DMS79 treated with DMSO at 0.1 percent for 48 hours (cell line): ENCODE measurements at regions not wholly inside any gene's neighbourhood (a gene's known extent, or its start where the extent isn't known, plus 50 kb on each side); places are given as distances from the start of the nearest gene placed in this dataset.
"Not testable (repeated sequence)": the region's sequence is repeated elsewhere in the genome, so short reads cannot be mapped to it uniquely, and the experiment has no call there.

ENCODE experiments used
- DNase-seq: peaks from one replicate; lab custom pipeline; 2025; lab: John Stamatoyannopoulos, UW

DNA sequence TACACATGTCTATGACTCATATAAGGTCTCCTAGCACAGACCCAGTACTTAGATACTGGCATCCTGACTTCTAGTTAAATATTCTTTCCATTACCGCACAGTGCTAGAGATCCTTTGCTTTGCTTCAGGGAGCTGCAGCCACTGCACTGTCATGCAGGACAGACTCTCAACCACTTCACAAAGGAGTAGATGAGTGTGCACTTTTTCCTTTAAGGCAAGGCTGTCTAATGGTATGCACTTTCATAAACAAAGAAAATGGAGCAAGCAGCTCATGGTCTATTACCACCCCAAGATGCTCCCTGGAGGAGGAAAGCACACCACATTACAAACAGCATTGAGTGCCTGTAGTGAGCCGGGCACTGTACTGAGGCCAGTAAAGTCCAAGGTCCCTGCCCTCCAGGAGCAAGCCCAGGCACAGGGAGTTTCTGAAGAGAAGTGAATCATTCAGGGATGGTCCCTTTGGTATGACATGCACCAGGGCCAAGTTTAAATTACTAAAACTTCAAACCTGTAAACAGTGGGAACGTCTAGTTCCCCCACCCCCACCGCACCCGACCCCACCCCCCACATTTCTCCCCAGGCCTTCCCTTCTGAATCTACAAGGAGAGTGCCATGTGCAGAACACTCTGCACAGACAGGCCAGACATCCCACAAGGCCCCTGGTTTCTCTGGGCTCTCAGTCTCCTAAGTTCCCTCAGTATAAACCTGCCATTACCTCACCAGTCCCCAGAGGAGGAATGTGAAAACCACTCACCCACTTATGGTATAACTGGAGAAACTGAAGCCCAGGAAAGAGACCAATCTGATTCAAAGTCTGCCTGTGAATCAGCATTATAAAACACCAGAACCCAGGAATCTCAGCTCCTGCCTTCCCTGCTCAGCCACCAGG lies 107.8 kb upstream of the BCL6 start:
- DNase-seq = no peak

DNA sequence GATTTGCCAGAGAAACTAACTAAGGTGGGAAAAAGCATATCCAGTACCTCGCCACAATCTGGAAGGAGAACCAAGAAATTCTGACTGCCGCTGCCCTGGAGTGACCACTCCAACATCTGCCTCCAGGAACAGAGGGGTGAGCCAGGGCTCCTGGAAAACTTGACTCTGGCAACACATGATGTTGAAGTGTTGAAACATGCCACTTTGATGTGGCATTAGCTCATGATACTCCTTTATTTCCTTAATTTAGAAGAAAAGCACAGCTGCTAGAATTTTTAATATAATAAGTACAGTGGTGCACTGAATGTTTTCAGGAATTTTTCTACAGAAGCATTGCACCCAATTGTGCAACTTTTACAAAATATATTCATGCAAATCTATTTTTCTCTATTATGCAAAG lies 109.9 kb upstream of the BCL6 start:
- DNase-seq = no peak

DNA sequence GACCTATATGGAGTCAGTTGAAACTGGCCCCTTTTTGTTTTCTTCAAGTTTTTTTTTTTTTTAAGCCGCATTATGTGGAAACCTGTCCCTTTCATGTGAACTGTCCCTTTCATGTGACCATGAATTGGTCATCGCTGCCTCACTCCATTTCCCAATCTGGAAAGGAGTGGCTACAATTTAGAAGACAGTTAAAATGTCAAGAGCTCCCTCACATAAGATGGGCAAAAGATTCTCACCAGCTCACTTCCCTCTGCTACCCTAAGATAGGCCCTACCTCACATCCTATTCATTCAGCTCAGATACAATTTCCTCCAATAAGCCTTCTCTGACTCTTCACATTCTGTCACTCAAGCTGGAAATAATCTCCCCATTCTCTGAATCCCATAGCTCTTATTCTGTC lies 111.3 kb upstream of the BCL6 start:
- DNase-seq = no peak

GRCh38 chr3:187858041-187858440 lies 112.8 kb upstream of the BCL6 start:
- DNase-seq = no peak

GRCh38 chr3:187858711-187859110 lies 113.4 kb upstream of the BCL6 start:
- DNase-seq = no peak

DNA sequence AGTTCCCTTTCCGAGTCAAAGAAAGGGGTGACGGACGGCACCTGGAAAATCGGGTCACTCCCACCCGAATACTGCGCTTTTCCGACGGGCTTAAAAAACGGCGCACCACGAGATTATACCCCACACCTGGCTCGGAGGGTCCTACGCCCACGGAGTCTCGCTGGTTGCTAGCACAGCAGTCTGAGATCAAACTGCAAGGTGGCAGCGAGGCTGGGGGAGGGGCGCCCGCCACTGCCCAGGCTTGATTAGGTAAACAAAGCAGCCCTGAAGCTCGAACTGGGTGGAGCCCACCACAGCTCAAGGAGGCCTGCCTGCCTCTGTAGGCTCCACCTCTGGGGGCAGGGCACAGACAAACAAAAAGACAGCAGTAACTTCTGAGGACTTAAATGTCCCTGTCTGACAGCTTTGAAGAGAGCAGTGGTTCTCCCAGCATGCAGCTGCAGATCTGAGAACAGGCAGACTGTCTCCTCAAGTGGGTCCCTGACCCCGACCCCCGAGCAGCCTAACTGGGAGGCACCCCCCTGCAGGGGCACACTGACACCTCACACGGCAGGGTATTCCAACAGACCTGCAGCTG lies 117.5 kb upstream of the BCL6 start:
- DNase-seq = not testable (repeated sequence)

DNA sequence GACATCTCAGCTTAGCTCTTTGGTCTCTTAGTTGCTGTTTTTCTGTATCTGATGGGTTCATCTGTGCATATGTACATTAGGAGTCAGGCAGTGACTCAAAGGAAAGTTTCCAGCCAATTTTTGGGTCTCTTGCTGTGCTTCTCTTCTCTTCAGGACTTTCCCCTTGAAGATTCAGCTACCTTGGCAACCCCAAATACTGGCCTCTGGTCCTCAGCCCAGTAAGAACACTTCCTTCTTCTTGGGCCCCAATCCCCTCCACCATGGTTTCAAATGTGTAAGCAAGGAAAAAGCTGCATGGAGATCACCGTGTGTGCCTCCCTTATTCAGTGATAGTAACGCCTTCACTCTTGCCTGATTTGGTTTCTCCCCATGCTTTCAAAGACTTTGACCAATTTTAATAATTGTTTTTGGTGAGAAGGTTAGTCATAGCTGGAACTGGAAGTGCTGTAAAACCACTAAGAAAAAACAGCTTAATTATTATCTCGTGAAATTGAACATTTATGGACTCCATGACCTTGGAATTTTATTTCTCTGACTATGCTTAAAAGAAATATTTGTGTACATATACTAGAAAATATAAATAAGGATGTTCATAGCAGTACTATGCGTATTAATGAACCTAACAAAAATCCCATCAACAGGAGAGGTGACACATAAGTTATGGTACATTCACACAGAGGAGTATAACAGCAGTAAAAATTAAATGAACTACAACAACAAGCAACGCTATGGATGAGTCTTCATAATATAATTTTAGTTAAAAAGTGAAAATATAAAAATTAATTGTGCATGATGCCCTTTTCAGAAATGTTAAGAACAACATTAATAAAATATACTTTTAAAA lies 125.3 kb upstream of the BCL6 start:
- DNase-seq = no peak

DNA sequence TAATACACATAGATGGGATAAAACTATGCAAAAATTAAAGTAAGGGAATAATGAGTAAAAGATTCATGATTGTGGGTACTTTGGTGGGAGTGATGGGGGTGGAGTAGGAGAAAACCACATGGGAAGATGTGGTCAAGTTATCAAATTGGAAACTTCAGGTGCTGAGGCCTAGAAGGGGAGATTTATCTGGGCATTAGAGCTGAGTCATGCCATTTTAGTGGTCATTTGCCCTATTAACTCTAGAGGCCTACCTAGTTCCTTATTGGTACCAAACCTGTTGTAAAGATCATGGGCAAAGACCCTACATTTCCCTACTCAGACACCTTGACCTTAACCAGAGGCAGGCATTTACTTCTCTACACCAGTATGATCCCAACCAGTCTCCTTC lies 125.9 kb upstream of the BCL6 start:
- no peak for DNase-seq

- DNase-seq = no peak
These were observed 126.6 kb upstream of the BCL6 start for GRCh38 chr3:187871848-187872247.

GRCh38 chr3:187873843-187874242 lies 128.6 kb upstream of the BCL6 start:
- DNase-seq = no peak

DNA sequence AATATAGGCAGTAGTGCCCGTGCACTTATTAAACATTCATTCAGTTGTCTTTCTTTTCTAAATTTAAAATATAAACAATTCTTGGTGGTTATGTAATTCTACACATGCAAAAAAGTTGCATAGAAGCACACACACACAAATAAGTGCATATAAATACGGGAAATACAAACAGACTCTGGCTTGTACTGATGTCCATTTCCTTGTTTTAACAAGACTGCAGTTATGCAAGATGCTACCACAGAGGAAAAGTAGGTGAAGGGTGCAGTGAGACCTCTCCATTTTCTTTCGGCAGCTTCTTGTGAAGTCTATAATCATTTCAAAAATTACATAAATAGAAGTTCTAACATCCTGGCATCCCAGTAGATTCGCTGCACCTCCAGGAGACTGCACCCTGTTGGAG lies 130.6 kb upstream of the BCL6 start:
- no peak for DNase-seq

- no peak for DNase-seq
These were observed 133.7 kb upstream of the BCL6 start for GRCh38 chr3:187878772-187879518.

DNA sequence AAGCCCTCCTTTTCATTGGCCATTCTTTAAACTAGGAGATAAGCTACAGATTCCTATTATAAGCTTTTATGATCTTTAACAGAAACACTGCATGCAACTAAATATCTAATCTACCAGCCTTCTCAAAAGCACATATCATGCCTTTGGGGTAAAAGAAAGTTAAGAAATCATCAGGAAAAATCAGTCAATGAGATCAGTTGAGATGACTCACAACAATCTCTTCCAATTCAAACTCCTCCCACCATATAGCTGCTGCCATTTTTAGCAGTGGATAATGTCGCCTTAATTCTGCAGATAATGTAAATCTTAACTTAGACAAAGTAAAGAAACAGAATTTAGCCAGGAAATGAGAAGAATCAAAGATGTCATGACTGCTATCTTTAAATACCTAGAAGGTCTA lies 135.2 kb upstream of the BCL6 start:
- DNase-seq = no peak

DNA sequence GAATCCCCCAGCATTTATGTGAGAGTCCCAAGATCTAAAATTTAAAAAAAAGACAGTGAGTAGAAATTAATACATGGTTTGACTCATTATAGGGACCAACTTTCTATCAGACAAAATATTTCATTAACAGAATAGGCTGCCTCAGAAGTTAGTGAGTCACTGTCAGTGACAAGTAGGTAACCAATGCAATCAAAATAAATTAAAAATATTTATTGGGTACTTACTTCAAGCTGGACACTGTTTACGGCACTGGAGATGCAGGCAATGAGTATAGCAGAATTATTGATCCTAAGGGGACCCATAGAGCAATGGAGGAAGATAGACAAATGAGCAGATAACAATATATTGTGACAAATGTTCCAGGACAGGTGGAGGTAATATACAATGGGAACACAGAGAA lies 135.6 kb upstream of the BCL6 start:
- DNase-seq = no peak

GRCh38 chr3:187888701-187889100 lies 143.4 kb upstream of the BCL6 start:
- DNase-seq = no peak

- no peak for DNase-seq
These were observed 143.8 kb upstream of the BCL6 start for GRCh38 chr3:187889106-187889505.

DNA sequence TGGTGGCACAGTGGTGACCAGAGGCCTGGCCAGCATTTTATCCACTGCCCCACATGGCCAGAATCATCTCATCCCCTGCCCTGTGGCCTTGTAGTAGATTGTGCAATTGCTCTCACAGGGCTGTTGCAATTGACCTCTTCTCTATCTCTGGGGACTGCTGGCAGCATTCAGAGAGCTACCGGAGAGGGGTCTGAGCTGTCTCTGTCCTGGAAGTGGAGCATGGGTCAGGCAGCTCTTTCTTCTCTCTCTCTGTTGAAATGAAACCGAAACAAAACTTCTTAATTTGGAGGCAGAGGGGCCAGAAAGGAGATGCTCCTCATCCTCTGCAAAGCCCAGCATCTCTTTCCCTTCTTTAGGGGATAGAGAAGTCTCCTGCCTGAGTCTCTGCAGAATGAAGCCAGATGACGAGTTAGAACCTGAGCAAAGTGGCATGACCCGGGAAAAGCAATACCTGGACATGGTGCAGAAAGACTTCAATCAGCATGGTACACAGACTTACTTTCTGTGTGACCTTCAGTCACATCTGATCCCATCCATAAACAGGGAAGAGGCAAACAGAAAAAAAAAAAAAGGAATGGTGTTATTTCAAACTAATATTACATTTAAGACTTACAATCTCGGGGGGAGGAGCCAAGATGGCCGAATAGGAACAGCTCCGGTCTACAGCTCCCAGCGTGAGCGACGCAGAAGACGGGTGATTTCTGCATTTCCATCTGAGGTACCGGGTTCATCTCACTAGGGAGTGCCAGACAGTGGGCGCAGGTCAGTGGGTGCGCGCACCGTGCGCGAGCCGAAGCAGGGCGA lies 144.5 kb upstream of the BCL6 start:
- DNase-seq = no peak

- not testable (repeated sequence) for DNase-seq
These were observed 145.1 kb upstream of the BCL6 start for GRCh38 chr3:187890405-187890752.

- no peak for DNase-seq
These were observed 151.4 kb upstream of the BCL6 start for GRCh38 chr3:187896646-187897045.

DNA sequence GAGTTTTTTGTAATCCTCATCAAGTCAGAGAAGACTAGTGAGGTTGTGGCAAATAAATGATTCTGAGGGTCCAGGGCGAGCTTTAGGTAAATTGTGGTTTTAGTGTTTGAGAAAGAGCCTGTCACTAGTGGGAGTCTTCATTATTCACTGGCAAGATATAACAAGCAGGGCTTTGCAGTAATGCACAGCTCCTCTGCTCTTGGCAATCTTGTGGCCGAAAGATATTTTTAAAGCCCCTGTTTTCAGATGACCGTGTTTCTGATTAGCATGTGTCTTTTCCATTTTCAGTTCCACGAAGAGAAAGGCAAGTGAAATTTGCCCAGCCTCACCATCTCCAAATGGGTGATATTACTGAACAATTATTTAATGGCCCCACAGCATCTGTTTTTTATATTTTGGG lies 154.0 kb upstream of the BCL6 start:
- no peak for DNase-seq

DNA sequence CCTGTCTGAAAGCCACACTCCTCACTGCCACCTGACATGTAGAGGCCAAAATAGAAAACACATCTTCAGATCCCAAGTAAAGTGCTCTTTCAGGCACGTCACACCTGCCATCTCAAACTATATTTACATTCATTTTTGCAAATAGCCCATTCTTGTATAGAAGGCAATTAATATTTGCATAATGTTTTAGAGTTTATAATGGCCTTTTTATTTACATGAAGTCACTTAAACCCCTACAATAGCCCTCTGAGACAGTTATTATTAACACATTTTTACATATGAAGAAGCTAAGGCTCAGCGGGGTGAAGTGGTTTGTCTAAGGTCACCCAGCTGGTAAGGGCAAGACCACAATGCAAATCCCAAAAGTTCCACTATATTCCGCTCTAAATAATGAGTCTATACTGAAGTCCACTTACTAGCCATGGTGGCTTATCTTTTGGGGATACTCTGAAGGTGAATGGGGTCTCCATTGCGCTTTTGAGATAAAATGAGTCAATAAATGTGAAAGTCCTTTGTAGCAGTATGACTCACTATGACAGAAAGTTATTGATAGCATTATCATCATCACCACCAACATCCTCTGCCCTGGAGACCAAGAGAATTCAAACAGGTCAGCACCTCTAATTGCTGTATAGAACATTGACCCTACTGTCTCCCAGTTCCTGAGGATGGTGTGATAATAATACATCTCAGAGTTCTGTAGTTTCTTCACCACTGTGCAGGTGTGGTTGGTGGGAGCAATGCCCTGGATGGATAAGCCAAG lies 155.9 kb upstream of the BCL6 start:
- no peak for DNase-seq
